Liver (tissue), 3 donors: ENCODE measurements at regions not wholly inside any gene's neighbourhood (a gene's known extent, or its start where the extent isn't known, plus 50 kb on each side); places are given as distances from the start of the nearest gene placed in this dataset.

Experiments
- FOXA1 ChIP-seq: IDR thresholded peaks from 2 replicates; pipeline ENCODE4 v1.6.1; 2016; ENCODE audit warnings: antibody characterized with exemption
- JUND ChIP-seq, 2 donors: IDR thresholded peaks; 2 replicates each; pipeline ENCODE4 v1.6.1; 2016; ENCODE audit warnings: antibody characterized with exemption in 2 of 2
- RAD21 ChIP-seq, 2 donors: IDR thresholded peaks; 2 replicates each; pipeline ENCODE4 v1.6.1; 2016; ENCODE audit warnings: antibody characterized with exemption in 2 of 2, mild to moderate bottlenecking in 2 of 2
- SP1 ChIP-seq: IDR thresholded peaks from 2 replicates; pipeline ENCODE4 v1.6.1; 2018; ENCODE audit warnings: antibody characterized with exemption, mild to moderate bottlenecking
- TAF1 ChIP-seq: conservative IDR thresholded peaks from 2 replicates; pipeline ENCODE4 v1.6.1; 2016; ENCODE audit warnings: antibody characterized with exemption, mild to moderate bottlenecking
- YY1 ChIP-seq: IDR thresholded peaks from 2 replicates; pipeline ENCODE4 v1.6.1; 2016; ENCODE audit warnings: antibody characterized with exemption, mild to moderate bottlenecking
- ZBTB33 ChIP-seq: IDR thresholded peaks from 2 replicates; pipeline ENCODE4 v1.6.1; 2016; ENCODE audit warnings: antibody characterized with exemption
- TF ChIP-seq, protein P1 (sequence below): fragments of 150-350 bp; IDR thresholded peaks from 2 replicates; pipeline ENCODE4 v1.5.1; 2017; ENCODE audit warnings: improper control_type of control experiment, low read depth, low read length; ENCODE audit not compliant: missing input control
- TF ChIP-seq, protein P2 (sequence below): IDR thresholded peaks from 2 replicates; pipeline ENCODE4 v1.6.1; 2016; ENCODE audit warnings: antibody characterized with exemption
- TF ChIP-seq, protein P3 (sequence below): IDR thresholded peaks from 2 replicates; pipeline ENCODE4 v1.6.1; 2016; ENCODE audit warnings: antibody characterized with exemption, mild to moderate bottlenecking
- TF ChIP-seq, protein P4 (sequence below): IDR thresholded peaks from 2 replicates; pipeline ENCODE4 v1.6.1; 2016; ENCODE audit warnings: antibody characterized with exemption
- donor health status: healthy.
- donor health status: healthy.

DNA sequence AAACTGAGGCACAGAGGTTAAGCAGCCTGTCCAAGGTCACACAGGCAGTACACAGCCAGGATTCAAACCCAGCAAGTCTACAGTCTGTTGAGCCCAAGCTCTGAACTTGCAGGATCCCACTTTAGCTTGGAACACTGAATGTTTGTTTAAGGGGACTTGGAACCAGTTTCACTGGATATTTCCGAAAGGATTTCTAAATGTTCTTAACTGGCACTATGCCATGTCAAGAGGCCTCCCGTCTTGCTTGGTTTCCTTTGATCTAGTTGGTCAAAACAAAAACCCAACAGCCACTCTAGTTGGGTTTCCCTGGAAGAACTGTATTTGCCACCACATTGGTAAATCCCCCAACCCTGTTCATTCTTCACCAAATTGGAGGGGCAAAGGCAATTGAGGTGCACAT lies 317.6 kb upstream of the KAZN start:
- TF ChIP-seq, protein P1, sequence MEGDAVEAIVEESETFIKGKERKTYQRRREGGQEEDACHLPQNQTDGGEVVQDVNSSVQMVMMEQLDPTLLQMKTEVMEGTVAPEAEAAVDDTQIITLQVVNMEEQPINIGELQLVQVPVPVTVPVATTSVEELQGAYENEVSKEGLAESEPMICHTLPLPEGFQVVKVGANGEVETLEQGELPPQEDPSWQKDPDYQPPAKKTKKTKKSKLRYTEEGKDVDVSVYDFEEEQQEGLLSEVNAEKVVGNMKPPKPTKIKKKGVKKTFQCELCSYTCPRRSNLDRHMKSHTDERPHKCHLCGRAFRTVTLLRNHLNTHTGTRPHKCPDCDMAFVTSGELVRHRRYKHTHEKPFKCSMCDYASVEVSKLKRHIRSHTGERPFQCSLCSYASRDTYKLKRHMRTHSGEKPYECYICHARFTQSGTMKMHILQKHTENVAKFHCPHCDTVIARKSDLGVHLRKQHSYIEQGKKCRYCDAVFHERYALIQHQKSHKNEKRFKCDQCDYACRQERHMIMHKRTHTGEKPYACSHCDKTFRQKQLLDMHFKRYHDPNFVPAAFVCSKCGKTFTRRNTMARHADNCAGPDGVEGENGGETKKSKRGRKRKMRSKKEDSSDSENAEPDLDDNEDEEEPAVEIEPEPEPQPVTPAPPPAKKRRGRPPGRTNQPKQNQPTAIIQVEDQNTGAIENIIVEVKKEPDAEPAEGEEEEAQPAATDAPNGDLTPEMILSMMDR, result no peak
- TF ChIP-seq FOXA1 (no peak), ZBTB33 (no peak), YY1 (no peak), JUND (IDR thresholded peaks at IDR 0.05) (no peak), SP1 (no peak), TAF1 (no peak), RAD21 (IDR thresholded peaks at IDR 0.05) (no peak)
- TF ChIP-seq, protein P2, sequence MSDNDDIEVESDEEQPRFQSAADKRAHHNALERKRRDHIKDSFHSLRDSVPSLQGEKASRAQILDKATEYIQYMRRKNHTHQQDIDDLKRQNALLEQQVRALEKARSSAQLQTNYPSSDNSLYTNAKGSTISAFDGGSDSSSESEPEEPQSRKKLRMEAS, result no peak
- TF ChIP-seq, protein P3, sequence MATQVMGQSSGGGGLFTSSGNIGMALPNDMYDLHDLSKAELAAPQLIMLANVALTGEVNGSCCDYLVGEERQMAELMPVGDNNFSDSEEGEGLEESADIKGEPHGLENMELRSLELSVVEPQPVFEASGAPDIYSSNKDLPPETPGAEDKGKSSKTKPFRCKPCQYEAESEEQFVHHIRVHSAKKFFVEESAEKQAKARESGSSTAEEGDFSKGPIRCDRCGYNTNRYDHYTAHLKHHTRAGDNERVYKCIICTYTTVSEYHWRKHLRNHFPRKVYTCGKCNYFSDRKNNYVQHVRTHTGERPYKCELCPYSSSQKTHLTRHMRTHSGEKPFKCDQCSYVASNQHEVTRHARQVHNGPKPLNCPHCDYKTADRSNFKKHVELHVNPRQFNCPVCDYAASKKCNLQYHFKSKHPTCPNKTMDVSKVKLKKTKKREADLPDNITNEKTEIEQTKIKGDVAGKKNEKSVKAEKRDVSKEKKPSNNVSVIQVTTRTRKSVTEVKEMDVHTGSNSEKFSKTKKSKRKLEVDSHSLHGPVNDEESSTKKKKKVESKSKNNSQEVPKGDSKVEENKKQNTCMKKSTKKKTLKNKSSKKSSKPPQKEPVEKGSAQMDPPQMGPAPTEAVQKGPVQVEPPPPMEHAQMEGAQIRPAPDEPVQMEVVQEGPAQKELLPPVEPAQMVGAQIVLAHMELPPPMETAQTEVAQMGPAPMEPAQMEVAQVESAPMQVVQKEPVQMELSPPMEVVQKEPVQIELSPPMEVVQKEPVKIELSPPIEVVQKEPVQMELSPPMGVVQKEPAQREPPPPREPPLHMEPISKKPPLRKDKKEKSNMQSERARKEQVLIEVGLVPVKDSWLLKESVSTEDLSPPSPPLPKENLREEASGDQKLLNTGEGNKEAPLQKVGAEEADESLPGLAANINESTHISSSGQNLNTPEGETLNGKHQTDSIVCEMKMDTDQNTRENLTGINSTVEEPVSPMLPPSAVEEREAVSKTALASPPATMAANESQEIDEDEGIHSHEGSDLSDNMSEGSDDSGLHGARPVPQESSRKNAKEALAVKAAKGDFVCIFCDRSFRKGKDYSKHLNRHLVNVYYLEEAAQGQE, result no peak
- TF ChIP-seq, protein P4, sequence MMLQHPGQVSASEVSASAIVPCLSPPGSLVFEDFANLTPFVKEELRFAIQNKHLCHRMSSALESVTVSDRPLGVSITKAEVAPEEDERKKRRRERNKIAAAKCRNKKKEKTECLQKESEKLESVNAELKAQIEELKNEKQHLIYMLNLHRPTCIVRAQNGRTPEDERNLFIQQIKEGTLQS, result no peak
